OCI-LY7 (cell line): ENCODE measurements at regions not wholly inside any gene's neighbourhood (a gene's known extent, or its start where the extent isn't known, plus 50 kb on each side); places are given as distances from the start of the nearest gene placed in this dataset.

Source experiments
- BruUV-seq: library from RNA; stranded (reverse); fragments of 400-500 nt; replicated peaks from 2 replicates; lab custom pipeline; 2021; lab: Mats Ljungman, UMichigan
- CTCF ChIA-PET: fragments of 300-600 bp; sonication (Branson Sonifier 250); formaldehyde crosslinking; loops from one replicate; lab custom pipeline; 2022; ENCODE audit warnings: antibody characterized with exemption; ENCODE audit not compliant: unreplicated experiment; lab: Charles Lee
- POLR2A ChIA-PET: fragments of 300-600 bp; sonication (Branson Sonifier 250); formaldehyde crosslinking; loops from one replicate; lab custom pipeline; 2022; ENCODE audit warnings: antibody characterized with exemption; lab: Charles Lee
- DNase-seq: peaks from one replicate; pipeline ENCODE4 v3.0.0-alpha.2; 2015; ENCODE audit warnings: low spot score
- H2AFZ ChIP-seq: fragments of 200-600 bp; sonication (generic), shearing (Covaris generic); 2 replicates; pipeline ENCODE4 v1.6.1; 2014; ENCODE audit warnings: mild to moderate bottlenecking, antibody characterized with exemption, low read length, moderate library complexity
- H3K27ac ChIP-seq: fragments of 200-600 bp; sonication (generic); 2 replicates; pipeline ENCODE4 v1.5.1; 2014; ENCODE audit warnings: mixed run types, low read depth, mild to moderate bottlenecking, moderate library complexity, low read length, inconsistent platforms; ENCODE audit not compliant: poor library complexity, severe bottlenecking
- H3K36me3 ChIP-seq: fragments of 200-600 bp; sonication (generic); 2 replicates; pipeline ENCODE4 v1.6.1; 2014; ENCODE audit warnings: mild to moderate bottlenecking, antibody characterized with exemption, low read length, moderate library complexity, mixed read lengths; ENCODE audit not compliant: insufficient read depth
- H3K4me1 ChIP-seq: fragments of 200-600 bp; sonication (generic); 2 replicates; pipeline ENCODE4 v1.5.1; 2014; ENCODE audit warnings: mild to moderate bottlenecking, low read length; ENCODE audit not compliant: insufficient read depth, poor library complexity, severe bottlenecking
- H3K4me2 ChIP-seq: fragments of 200-600 bp; sonication (generic); 2 replicates; pipeline ENCODE4 v1.6.1; 2014; ENCODE audit warnings: mild to moderate bottlenecking, low read length
- H3K4me3 ChIP-seq: fragments of 200-600 bp; sonication (generic); 2 replicates; pipeline ENCODE4 v1.5.1; 2014; ENCODE audit warnings: mild to moderate bottlenecking, low read depth, low read length; ENCODE audit not compliant: poor library complexity, severe bottlenecking
- H3K79me2 ChIP-seq: fragments of 200-600 bp; sonication (generic); 2 replicates; pipeline ENCODE4 v1.6.1; 2016; ENCODE audit warnings: low read depth, mild to moderate bottlenecking, low read length, moderate library complexity, mixed read lengths; ENCODE audit not compliant: insufficient read depth
- H3K9me2 ChIP-seq: fragments of 200-600 bp; sonication (generic); 2 replicates; pipeline ENCODE4 v1.6.1; 2016; ENCODE audit warnings: mild to moderate bottlenecking, low read length, mixed read lengths; ENCODE audit not compliant: insufficient read depth
- H3K9me3 ChIP-seq: fragments of 200-600 bp; sonication (generic); 2 replicates; pipeline ENCODE4 v1.6.1; 2014; ENCODE audit warnings: mild to moderate bottlenecking, mixed run types, low read length, mixed read lengths
- H4K20me1 ChIP-seq: fragments of 200-600 bp; sonication (generic); 2 replicates; pipeline ENCODE4 v1.6.1; 2014; ENCODE audit warnings: mild to moderate bottlenecking, antibody characterized with exemption, low read length, moderate library complexity, mixed read lengths; ENCODE audit not compliant: insufficient read depth
- EZH2phosphoT487 ChIP-seq: fragments of 200-600 bp; sonication (generic); IDR thresholded peaks from 2 replicates; pipeline ENCODE4 v1.6.1; 2018; ENCODE audit warnings: low read depth, borderline replicate concordance, mild to moderate bottlenecking, mixed run types, antibody characterized with exemption, low read length, moderate library complexity, mixed read lengths
- intact Hi-C: fragments of 100-400 bp; cut with micrococcal nuclease; formaldehyde crosslinking; loops from one replicate; pipeline ENCODE4 v1.10.0; 2022; ENCODE audit not compliant: unreplicated experiment
- TF ChIP-seq, protein P1 (sequence below): fragments of 200-600 bp; sonication (generic); conservative IDR thresholded peaks from 2 replicates; pipeline ENCODE4 v1.5.1; 2014; ENCODE audit warnings: mild to moderate bottlenecking, antibody characterized with exemption, low read length, moderate library complexity, mixed read lengths

DNA sequence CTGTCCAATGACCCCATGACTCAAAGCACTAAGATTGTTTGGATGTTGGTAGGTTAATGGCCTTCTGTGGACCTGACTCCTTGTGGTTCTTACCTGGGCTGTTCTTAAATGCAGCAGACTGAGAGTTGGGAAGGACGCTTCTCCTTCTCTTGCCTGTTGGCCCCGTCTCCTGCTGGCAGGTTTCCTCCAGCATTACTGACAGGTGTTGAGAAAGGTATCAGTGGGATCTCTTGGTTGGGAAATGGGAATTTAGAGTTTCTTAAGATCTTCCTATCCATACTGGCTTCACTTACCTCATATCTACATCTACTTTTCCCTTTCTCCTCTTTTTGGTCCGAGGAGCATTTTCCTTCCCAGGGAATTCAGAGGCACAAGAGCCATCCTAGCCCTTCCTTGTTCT, 57.9 kb downstream of the TET3 start:
- POLR2A ChIA-PET: interaction anchor here (1.6 kb wide), 1 partner anchor 10 kb away, joined by 6 read pairs; no protein-coding TSS in a partner anchor
- BruUV-seq: no TSS peak
- DNase-seq: no peak
- Histone ChIP-seq H3K4me2 (no peak overlapping the region), H3K4me3 (no peak overlapping the region), H3K9me3 (no peaks in the 10 kb centered on the region), H3K9me2 (no peaks in the 10 kb centered on the region), H3K79me2 (no peaks in the 10 kb centered on the region), H2AFZ (no peak overlapping the region), H3K27ac (no peak overlapping the region), H3K36me3 (peaks cover 17% of the 10 kb centered on the region), H3K4me1 (peaks cover 12% of the 10 kb centered on the region), H4K20me1 (no peaks in the 10 kb centered on the region)
- intact Hi-C loops: no loop called here
- TF ChIP-seq, protein P1, sequence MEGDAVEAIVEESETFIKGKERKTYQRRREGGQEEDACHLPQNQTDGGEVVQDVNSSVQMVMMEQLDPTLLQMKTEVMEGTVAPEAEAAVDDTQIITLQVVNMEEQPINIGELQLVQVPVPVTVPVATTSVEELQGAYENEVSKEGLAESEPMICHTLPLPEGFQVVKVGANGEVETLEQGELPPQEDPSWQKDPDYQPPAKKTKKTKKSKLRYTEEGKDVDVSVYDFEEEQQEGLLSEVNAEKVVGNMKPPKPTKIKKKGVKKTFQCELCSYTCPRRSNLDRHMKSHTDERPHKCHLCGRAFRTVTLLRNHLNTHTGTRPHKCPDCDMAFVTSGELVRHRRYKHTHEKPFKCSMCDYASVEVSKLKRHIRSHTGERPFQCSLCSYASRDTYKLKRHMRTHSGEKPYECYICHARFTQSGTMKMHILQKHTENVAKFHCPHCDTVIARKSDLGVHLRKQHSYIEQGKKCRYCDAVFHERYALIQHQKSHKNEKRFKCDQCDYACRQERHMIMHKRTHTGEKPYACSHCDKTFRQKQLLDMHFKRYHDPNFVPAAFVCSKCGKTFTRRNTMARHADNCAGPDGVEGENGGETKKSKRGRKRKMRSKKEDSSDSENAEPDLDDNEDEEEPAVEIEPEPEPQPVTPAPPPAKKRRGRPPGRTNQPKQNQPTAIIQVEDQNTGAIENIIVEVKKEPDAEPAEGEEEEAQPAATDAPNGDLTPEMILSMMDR: no peak
- TF ChIP-seq EZH2phosphoT487: no peak
- CTCF ChIA-PET: no interaction called here

DNA sequence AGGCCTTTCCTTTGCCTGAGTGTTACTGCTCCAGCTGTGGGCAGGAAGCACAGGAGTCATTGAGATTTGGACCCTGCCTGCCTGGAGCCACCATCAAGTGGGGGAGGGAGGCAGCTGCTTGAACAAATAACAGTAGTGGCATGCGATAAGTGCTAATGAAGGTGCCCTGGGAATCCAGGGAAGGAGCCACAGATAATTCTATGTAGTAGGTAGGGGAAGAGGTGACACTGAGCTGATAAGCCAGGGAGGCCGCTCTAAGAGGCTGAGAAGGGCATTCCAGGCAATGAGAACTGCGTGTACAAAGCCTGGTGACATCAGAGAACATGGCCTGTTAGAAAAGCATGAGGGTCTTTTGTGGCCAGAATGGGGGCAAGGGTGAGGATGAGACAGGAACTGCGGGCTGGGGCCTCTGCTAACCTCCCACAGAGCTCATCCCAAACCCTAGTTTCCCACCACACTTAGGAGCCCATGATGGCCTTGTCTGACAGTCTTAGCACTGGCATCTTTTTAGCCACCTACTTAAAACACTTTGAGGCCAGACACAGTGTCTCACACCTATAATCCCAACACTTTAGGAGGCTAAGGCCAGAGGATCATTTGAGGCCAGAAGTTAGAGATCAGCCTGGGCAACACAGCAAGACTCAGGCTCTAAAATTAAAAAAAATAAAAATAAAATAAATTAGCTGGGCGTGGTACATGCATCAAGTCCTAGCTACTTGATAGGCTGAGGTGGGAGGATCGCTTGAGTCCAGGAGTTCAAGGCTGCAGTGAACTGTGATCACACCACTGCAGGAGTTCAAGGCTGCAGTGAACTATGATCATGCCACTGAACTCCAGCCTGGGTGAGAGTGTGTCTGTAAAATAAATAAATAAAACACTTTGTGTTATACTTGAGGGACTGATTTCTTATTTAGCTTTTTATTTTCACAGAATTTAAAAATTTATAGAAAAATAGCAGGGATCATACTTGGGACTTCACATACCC, 58.9 kb downstream of the TET3 start:
- H3K4me1 ChIP-seq: peaks cover 1% of the 10 kb centered on the region
- peaks cover 27% of the 10 kb centered on the region for H3K36me3 ChIP-seq
- H3K9me3 ChIP-seq: no peaks in the 10 kb centered on the region
- H3K27ac ChIP-seq: no peak overlapping the region
- no peaks in the 10 kb centered on the region for H3K79me2 ChIP-seq
- ChIA-PET CTCF (interaction anchor here (0.6 kb wide), 1 partner anchor 54 kb away, joined by 3 read pairs; no protein-coding TSS in a partner anchor), POLR2A (no interaction called here)
- H3K4me3 ChIP-seq: no peak overlapping the region
- no TSS peak for BruUV-seq
- TF ChIP-seq, protein P1: no peak
- no peak for TF ChIP-seq EZH2phosphoT487
- no peaks in the 10 kb centered on the region for H4K20me1 ChIP-seq
- no peak overlapping the region for H3K4me2 ChIP-seq
- no peak for DNase-seq
- no peaks in the 10 kb centered on the region for H3K9me2 ChIP-seq
- intact Hi-C loops: no loop called here
- H2AFZ ChIP-seq: no peak overlapping the region

DNA sequence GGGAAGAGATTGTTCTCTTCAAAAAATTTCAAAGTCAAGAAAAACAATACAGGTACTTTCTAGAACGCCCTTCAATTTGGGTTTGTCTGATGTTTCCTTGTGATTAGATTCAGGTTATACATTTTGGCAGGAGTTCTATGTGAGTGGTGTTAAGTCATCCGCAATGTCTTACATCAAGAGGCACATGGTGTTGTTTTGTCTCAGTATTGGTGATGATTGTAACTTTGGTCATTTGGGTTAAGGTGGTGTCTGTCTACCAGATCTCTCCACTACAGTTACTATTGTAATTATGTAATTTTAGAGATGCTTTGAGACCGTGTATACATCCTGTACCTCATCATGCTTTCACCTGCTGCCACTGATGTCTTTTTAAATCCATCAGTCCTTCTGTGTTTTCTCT, 60.3 kb downstream of the TET3 start:
- no peak for TF ChIP-seq EZH2phosphoT487
- TF ChIP-seq, protein P1: no peak
- Histone ChIP-seq H3K27ac (no peak overlapping the region), H3K9me3 (no peaks in the 10 kb centered on the region), H3K79me2 (no peaks in the 10 kb centered on the region), H4K20me1 (no peaks in the 10 kb centered on the region), H3K4me2 (no peak overlapping the region), H3K4me1 (no peaks in the 10 kb centered on the region), H3K36me3 (peaks cover 27% of the 10 kb centered on the region), H3K4me3 (no peak overlapping the region), H3K9me2 (no peaks in the 10 kb centered on the region), H2AFZ (no peak overlapping the region)
- no peak for DNase-seq
- BruUV-seq: no TSS peak
- POLR2A ChIA-PET: no interaction called here
- CTCF ChIA-PET: no interaction called here
- intact Hi-C loops: no loop called here
